ENCODE measurements at regions not wholly inside any gene's neighbourhood (a gene's known extent, or its start where the extent isn't known, plus 50 kb on each side); places are given as distances from the start of the nearest gene placed in this dataset.

GRCh38 chr5:148768806-148769415 is 57.5 kb upstream of the ADRB2 start:
- Histone ChIP-seq H3K23ac (ENCODE audit: low read depth, low read length, poor library complexity) (no peak overlapping the region), H3K27ac (replicated peaks; ENCODE audit: low read length) (no peak overlapping the region), H2AK5ac (ENCODE audit: low read depth, low read length) (no peak overlapping the region), H3K4me1 (ENCODE audit: control insufficient read depth in 2 of 2, insufficient read depth in 1 of 2, low read depth in 1 of 2, low read length in 2 of 2) (no peaks in the 10 kb centered on the region), H3K4me2 (ENCODE audit: insufficient read depth, low read length, poor library complexity, severe bottlenecking) (no peak overlapping the region), H3K4ac (ENCODE audit: low read length) (no peak overlapping the region), H2BK5ac (ENCODE audit: low read length) (no peak overlapping the region), H3K36me3 (replicated peaks in 1 of 2; ENCODE audit: control insufficient read depth in 2 of 2, insufficient read depth in 2 of 2, low read length in 2 of 2) (no peaks in the 10 kb centered on the region), H2BK12ac (ENCODE audit: low read length) (no peak overlapping the region), H3K18ac (ENCODE audit: low read length) (no peak overlapping the region), H3K79me1 (ENCODE audit: low read depth, low read length) (no peaks in the 10 kb centered on the region), H3K9me3 (replicated peaks in 1 of 2; ENCODE audit: control insufficient read depth in 2 of 2, insufficient read depth in 1 of 2, low read depth in 1 of 2, low read length in 2 of 2) (no peaks in the 10 kb centered on the region), H4K8ac (ENCODE audit: low read depth, low read length) (no peak overlapping the region), H3K14ac (ENCODE audit: low read length) (no peak overlapping the region), H3K9ac (ENCODE audit: low read depth, low read length, poor library complexity) (no peak overlapping the region), H2BK120ac (ENCODE audit: low read depth, low read length) (no peak overlapping the region), H3K4me3 (ENCODE audit: low read length in 2 of 2) (no peak overlapping the region), H4K91ac (ENCODE audit: low read depth, low read length, poor library complexity) (no peak overlapping the region), H3K27me3 (ENCODE audit: control insufficient read depth in 3 of 3, insufficient read depth in 3 of 3, low read depth in 1 of 3, low read length in 3 of 3) (no peaks in the 10 kb centered on the region), H2AFZ (ENCODE audit: low read length) (no peak overlapping the region), H2BK15ac (ENCODE audit: low read length) (no peak overlapping the region)
- no CpG with 5 or more reads among the region's 5 CpGs for WGBS, 2 donors (ENCODE audit: extremely low coverage in 2 of 2, insufficient read length in 2 of 2, insufficient replicate concordance in 1 of 2)
- no peak for DNase-seq (ENCODE audit: low spot score)

- no peak overlapping the region for H3K4me3 ChIP-seq (ENCODE audit: low read length in 2 of 2)
- no peak overlapping the region for H4K8ac ChIP-seq (ENCODE audit: low read depth, low read length)
- no peak overlapping the region for H3K14ac ChIP-seq (ENCODE audit: low read length)
- H3K4me1 ChIP-seq (ENCODE audit: control insufficient read depth in 2 of 2, insufficient read depth in 1 of 2, low read depth in 1 of 2, low read length in 2 of 2): no peaks in the 10 kb centered on the region
- no peak overlapping the region for H3K9ac ChIP-seq (ENCODE audit: low read depth, low read length, poor library complexity)
- H3K27ac ChIP-seq (replicated peaks; ENCODE audit: low read length): no peak overlapping the region
- H3K36me3 ChIP-seq (replicated peaks in 1 of 2; ENCODE audit: control insufficient read depth in 2 of 2, insufficient read depth in 2 of 2, low read length in 2 of 2): no peaks in the 10 kb centered on the region
- no peak overlapping the region for H2AFZ ChIP-seq (ENCODE audit: low read length)
- no peak overlapping the region for H3K18ac ChIP-seq (ENCODE audit: low read length)
- H2BK5ac ChIP-seq (ENCODE audit: low read length): no peak overlapping the region
- no peak overlapping the region for H4K91ac ChIP-seq (ENCODE audit: low read depth, low read length, poor library complexity)
- no peak overlapping the region for H2BK15ac ChIP-seq (ENCODE audit: low read length)
- H3K27me3 ChIP-seq (ENCODE audit: control insufficient read depth in 3 of 3, insufficient read depth in 3 of 3, low read depth in 1 of 3, low read length in 3 of 3): no peaks in the 10 kb centered on the region
- H3K23ac ChIP-seq (ENCODE audit: low read depth, low read length, poor library complexity): no peak overlapping the region
- H3K4ac ChIP-seq (ENCODE audit: low read length): no peak overlapping the region
- H3K4me2 ChIP-seq (ENCODE audit: insufficient read depth, low read length, poor library complexity, severe bottlenecking): no peak overlapping the region
- WGBS, 2 donors (ENCODE audit: extremely low coverage in 2 of 2, insufficient read length in 2 of 2, insufficient replicate concordance in 1 of 2): no CpG with 5 or more reads among the region's 3 CpGs
- no peak for DNase-seq (ENCODE audit: low spot score)
- H2BK120ac ChIP-seq (ENCODE audit: low read depth, low read length): no peak overlapping the region
- no peak overlapping the region for H2AK5ac ChIP-seq (ENCODE audit: low read depth, low read length)
- no peaks in the 10 kb centered on the region for H3K9me3 ChIP-seq (replicated peaks in 1 of 2; ENCODE audit: control insufficient read depth in 2 of 2, insufficient read depth in 1 of 2, low read depth in 1 of 2, low read length in 2 of 2)
- H2BK12ac ChIP-seq (ENCODE audit: low read length): no peak overlapping the region
- no peaks in the 10 kb centered on the region for H3K79me1 ChIP-seq (ENCODE audit: low read depth, low read length)
These were observed 56.5 kb upstream of the ADRB2 start for GRCh38 chr5:148769941-148770340.

GRCh38 chr5:148774313-148774712 is 52.1 kb upstream of the ADRB2 start:
- Histone ChIP-seq H4K91ac (ENCODE audit: low read depth, low read length, poor library complexity) (no peak overlapping the region), H3K4ac (ENCODE audit: low read length) (no peak overlapping the region), H3K79me1 (ENCODE audit: low read depth, low read length) (no peaks in the 10 kb centered on the region), H3K4me3 (ENCODE audit: low read length in 2 of 2) (no peak overlapping the region), H2AK5ac (ENCODE audit: low read depth, low read length) (no peak overlapping the region), H3K9ac (ENCODE audit: low read depth, low read length, poor library complexity) (no peak overlapping the region), H3K9me3 (replicated peaks in 1 of 2; ENCODE audit: control insufficient read depth in 2 of 2, insufficient read depth in 1 of 2, low read depth in 1 of 2, low read length in 2 of 2) (no peaks in the 10 kb centered on the region), H3K14ac (ENCODE audit: low read length) (no peak overlapping the region), H2BK120ac (ENCODE audit: low read depth, low read length) (no peak overlapping the region), H2AFZ (ENCODE audit: low read length) (no peak overlapping the region), H3K18ac (ENCODE audit: low read length) (no peak overlapping the region), H2BK15ac (ENCODE audit: low read length) (no peak overlapping the region), H3K4me1 (ENCODE audit: control insufficient read depth in 2 of 2, insufficient read depth in 1 of 2, low read depth in 1 of 2, low read length in 2 of 2) (no peaks in the 10 kb centered on the region), H3K27ac (replicated peaks; ENCODE audit: low read length) (no peak overlapping the region), H2BK5ac (ENCODE audit: low read length) (no peak overlapping the region), H3K36me3 (replicated peaks in 1 of 2; ENCODE audit: control insufficient read depth in 2 of 2, insufficient read depth in 2 of 2, low read length in 2 of 2) (no peaks in the 10 kb centered on the region), H3K27me3 (ENCODE audit: control insufficient read depth in 3 of 3, insufficient read depth in 3 of 3, low read depth in 1 of 3, low read length in 3 of 3) (no peaks in the 10 kb centered on the region), H4K8ac (ENCODE audit: low read depth, low read length) (no peak overlapping the region), H2BK12ac (ENCODE audit: low read length) (no peak overlapping the region), H3K23ac (ENCODE audit: low read depth, low read length, poor library complexity) (no peak overlapping the region), H3K4me2 (ENCODE audit: insufficient read depth, low read length, poor library complexity, severe bottlenecking) (no peak overlapping the region)
- WGBS, 2 donors (ENCODE audit: extremely low coverage in 2 of 2, insufficient read length in 2 of 2, insufficient replicate concordance in 1 of 2): no CpG with 5 or more reads among the region's 1 CpG
- no peak for DNase-seq (ENCODE audit: low spot score)

GRCh38 chr5:148776261-148776660 is 50.1 kb upstream of the ADRB2 start:
- H3K18ac ChIP-seq (ENCODE audit: low read length): no peak overlapping the region
- H3K4me2 ChIP-seq (ENCODE audit: insufficient read depth, low read length, poor library complexity, severe bottlenecking): no peak overlapping the region
- H3K79me1 ChIP-seq (ENCODE audit: low read depth, low read length): no peaks in the 10 kb centered on the region
- no peaks in the 10 kb centered on the region for H3K4me1 ChIP-seq (ENCODE audit: control insufficient read depth in 2 of 2, insufficient read depth in 1 of 2, low read depth in 1 of 2, low read length in 2 of 2)
- no peak overlapping the region for H2AFZ ChIP-seq (ENCODE audit: low read length)
- no peak overlapping the region for H2AK5ac ChIP-seq (ENCODE audit: low read depth, low read length)
- no peaks in the 10 kb centered on the region for H3K36me3 ChIP-seq (replicated peaks in 1 of 2; ENCODE audit: control insufficient read depth in 2 of 2, insufficient read depth in 2 of 2, low read length in 2 of 2)
- no peak overlapping the region for H2BK5ac ChIP-seq (ENCODE audit: low read length)
- no peak overlapping the region for H4K8ac ChIP-seq (ENCODE audit: low read depth, low read length)
- H4K91ac ChIP-seq (ENCODE audit: low read depth, low read length, poor library complexity): no peak overlapping the region
- no peak overlapping the region for H2BK12ac ChIP-seq (ENCODE audit: low read length)
- H3K27me3 ChIP-seq (ENCODE audit: control insufficient read depth in 3 of 3, insufficient read depth in 3 of 3, low read depth in 1 of 3, low read length in 3 of 3): no peaks in the 10 kb centered on the region
- H3K14ac ChIP-seq (ENCODE audit: low read length): no peak overlapping the region
- H3K4ac ChIP-seq (ENCODE audit: low read length): no peak overlapping the region
- no peak overlapping the region for H2BK15ac ChIP-seq (ENCODE audit: low read length)
- no peak overlapping the region for H3K9ac ChIP-seq (ENCODE audit: low read depth, low read length, poor library complexity)
- no peak overlapping the region for H2BK120ac ChIP-seq (ENCODE audit: low read depth, low read length)
- H3K27ac ChIP-seq (replicated peaks; ENCODE audit: low read length): no peak overlapping the region
- no peak overlapping the region for H3K4me3 ChIP-seq (ENCODE audit: low read length in 2 of 2)
- no peak for DNase-seq (ENCODE audit: low spot score)
- H3K9me3 ChIP-seq (replicated peaks in 1 of 2; ENCODE audit: control insufficient read depth in 2 of 2, insufficient read depth in 1 of 2, low read depth in 1 of 2, low read length in 2 of 2): no peaks in the 10 kb centered on the region
- no peak overlapping the region for H3K23ac ChIP-seq (ENCODE audit: low read depth, low read length, poor library complexity)

All from neuronal stem cell (in vitro differentiated cells).